GM12864 (cell line): ENCODE measurements at regions not wholly inside any gene's neighbourhood (a gene's known extent, or its start where the extent isn't known, plus 50 kb on each side); places are given as distances from the start of the nearest gene placed in this dataset.

Source experiments
- DNase-seq: peaks from one replicate; pipeline ENCODE4 v3.0.0-alpha.2; 2011; ENCODE audit warnings: low read depth
- H3K4me3 ChIP-seq: 2 replicates; pipeline ENCODE4 v1.5.1; 2011; ENCODE audit warnings: mild to moderate bottlenecking, low read depth, low read length, control low read depth
- TF ChIP-seq, protein P1 (sequence below): IDR thresholded peaks from 2 replicates; pipeline ENCODE4 v1.5.1; 2011; ENCODE audit warnings: low read depth, mild to moderate bottlenecking, moderate library complexity, low read length, control low read depth, inconsistent platforms; ENCODE audit errors: missing control alignments

- TF ChIP-seq, protein P1, sequence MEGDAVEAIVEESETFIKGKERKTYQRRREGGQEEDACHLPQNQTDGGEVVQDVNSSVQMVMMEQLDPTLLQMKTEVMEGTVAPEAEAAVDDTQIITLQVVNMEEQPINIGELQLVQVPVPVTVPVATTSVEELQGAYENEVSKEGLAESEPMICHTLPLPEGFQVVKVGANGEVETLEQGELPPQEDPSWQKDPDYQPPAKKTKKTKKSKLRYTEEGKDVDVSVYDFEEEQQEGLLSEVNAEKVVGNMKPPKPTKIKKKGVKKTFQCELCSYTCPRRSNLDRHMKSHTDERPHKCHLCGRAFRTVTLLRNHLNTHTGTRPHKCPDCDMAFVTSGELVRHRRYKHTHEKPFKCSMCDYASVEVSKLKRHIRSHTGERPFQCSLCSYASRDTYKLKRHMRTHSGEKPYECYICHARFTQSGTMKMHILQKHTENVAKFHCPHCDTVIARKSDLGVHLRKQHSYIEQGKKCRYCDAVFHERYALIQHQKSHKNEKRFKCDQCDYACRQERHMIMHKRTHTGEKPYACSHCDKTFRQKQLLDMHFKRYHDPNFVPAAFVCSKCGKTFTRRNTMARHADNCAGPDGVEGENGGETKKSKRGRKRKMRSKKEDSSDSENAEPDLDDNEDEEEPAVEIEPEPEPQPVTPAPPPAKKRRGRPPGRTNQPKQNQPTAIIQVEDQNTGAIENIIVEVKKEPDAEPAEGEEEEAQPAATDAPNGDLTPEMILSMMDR, result no peak
- no peak overlapping the region for H3K4me3 ChIP-seq
- no peak for DNase-seq
Measured at GRCh38 chr7:131254211-131254610, 73.5 kb upstream of the MKLN1 start.

DNA sequence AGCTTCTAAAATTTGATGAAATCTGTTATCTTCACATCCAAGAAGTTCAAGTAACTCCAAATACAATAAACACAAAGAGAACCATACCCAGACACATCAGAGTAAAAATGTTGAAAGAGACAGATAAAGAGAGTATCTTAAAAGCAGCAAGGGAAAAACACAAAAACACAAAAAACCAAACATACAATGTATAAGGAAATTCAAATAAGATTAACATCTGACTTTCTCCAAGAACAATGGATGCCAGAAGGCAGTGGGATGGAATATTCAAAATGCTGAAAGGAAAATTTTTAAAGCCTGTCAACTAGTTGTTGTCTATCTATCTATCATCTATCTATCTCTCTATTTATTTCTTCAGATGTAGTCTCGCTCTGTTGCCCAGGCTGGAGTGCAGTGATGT, 72.4 kb upstream of the MKLN1 start:
- TF ChIP-seq, protein P1, result no peak

GRCh38 chr7:131261476-131261994, 66.1 kb upstream of the MKLN1 start:
- TF ChIP-seq, protein P1, result no peak
- H3K4me3 ChIP-seq, result no peak overlapping the region
- no peak for DNase-seq

More for the DNA sequence above, 72.4 kb upstream of the MKLN1 start:
- H3K4me3 ChIP-seq, result no peak overlapping the region
- no peak for DNase-seq

DNA sequence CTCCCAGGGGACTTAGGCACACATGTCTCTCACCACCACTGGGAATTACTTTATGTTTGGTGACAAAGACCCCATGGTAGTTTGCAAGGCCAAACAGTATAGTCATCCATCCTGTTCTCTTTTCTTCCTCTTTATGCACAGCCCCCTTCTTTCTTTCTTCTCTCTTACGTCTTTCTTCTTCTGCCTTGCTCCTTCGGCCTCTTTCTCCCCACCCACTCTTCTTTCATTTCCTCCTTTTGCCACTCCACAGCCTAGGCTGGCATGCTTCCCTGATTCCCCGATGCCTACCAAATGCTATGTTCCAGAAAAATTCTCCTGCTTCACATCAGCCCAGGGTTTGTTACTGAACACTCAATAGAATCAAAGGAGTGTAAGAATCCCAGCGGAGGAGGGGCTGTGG, 62.4 kb upstream of the MKLN1 start:
- H3K4me3 ChIP-seq, result no peak overlapping the region
- no peak for DNase-seq
- TF ChIP-seq, protein P1, result no peak

DNA sequence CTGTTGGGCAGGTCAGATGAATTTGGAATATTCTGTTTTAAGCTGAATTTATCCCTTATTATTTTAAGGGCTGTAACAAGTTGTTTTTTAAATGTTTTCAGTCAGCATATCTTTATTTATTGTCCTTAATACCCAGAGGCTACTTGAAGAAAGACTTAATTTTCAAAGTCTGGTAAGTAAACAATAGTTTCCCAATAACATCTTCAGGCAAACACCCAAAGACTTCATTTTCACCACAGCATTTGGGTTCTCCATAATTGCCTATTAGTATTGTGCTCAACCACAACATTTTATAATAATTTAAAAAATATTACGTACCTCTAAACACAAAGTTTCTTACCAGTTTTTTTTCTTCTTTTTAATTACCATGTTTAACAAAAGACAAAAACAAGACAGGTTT, 60.0 kb upstream of the MKLN1 start:
- no peak for DNase-seq
- TF ChIP-seq, protein P1, result no peak

GRCh38 chr7:131268906-131269305, 58.8 kb upstream of the MKLN1 start:
- TF ChIP-seq, protein P1, result no peak
- no peak for DNase-seq
- H3K4me3 ChIP-seq, result no peak overlapping the region

More for the DNA sequence above, 60.0 kb upstream of the MKLN1 start:
- H3K4me3 ChIP-seq, result no peak overlapping the region

- TF ChIP-seq, protein P1, result no peak
- H3K4me3 ChIP-seq, result no peak overlapping the region
- DNase-seq, result no peak
Measured at GRCh38 chr7:131272086-131272485, 55.6 kb upstream of the MKLN1 start.
